Endodermal cell (in vitro differentiated cells): ENCODE measurements at regions not wholly inside any gene's neighbourhood (a gene's known extent, or its start where the extent isn't known, plus 50 kb on each side); places are given as distances from the start of the nearest gene placed in this dataset.

Experiments used
- DNase-seq: peaks from one replicate; pipeline ENCODE4 v3.0.0-alpha.2; 2017
- H3K27ac ChIP-seq: 2 replicates; pipeline ENCODE4 v1.5.1; 2013; ENCODE audit warnings: mild to moderate bottlenecking, low read depth, low read length, moderate library complexity
- H3K27me3 ChIP-seq: 2 replicates; pipeline ENCODE4 v1.6.1; 2013; ENCODE audit warnings: mild to moderate bottlenecking, low read length, moderate library complexity; ENCODE audit not compliant: insufficient read depth, control insufficient read depth, poor library complexity, severe bottlenecking
- H3K36me3 ChIP-seq: 2 replicates; pipeline ENCODE4 v1.7.0; 2013; ENCODE audit warnings: mild to moderate bottlenecking, low read length, moderate library complexity; ENCODE audit not compliant: control insufficient read depth, insufficient read depth
- H3K4me1 ChIP-seq: one replicate; pipeline ENCODE4 v1.7.0; 2013; ENCODE audit warnings: low read length; ENCODE audit not compliant: control insufficient read depth, insufficient read depth
- H3K4me3 ChIP-seq: 2 replicates; pipeline ENCODE4 v1.5.1; 2013; ENCODE audit warnings: mild to moderate bottlenecking, low read length, moderate library complexity
- H3K9ac ChIP-seq: 2 replicates; pipeline ENCODE4 v1.6.1; 2013; ENCODE audit warnings: mild to moderate bottlenecking, low read length, moderate library complexity; ENCODE audit not compliant: poor library complexity, severe bottlenecking; ENCODE audit errors: extremely low read depth
- H3K9me3 ChIP-seq: 2 replicates; pipeline ENCODE4 v1.6.1; 2013; ENCODE audit warnings: mild to moderate bottlenecking, low read length, moderate library complexity; ENCODE audit not compliant: control insufficient read depth
- H3K27ac Mint-ChIP-seq: 2 replicates; pipeline ENCODE4 v1.8.0; 2020; ENCODE audit warnings: mixed read lengths
- H3K27me3 Mint-ChIP-seq: 2 replicates; pipeline ENCODE4 v1.8.0; 2021; ENCODE audit warnings: mild to moderate bottlenecking, mixed read lengths; ENCODE audit not compliant: insufficient read depth
- H3K36me3 Mint-ChIP-seq: 2 replicates; pipeline ENCODE4 v1.8.0; 2020; ENCODE audit warnings: low read depth, mixed read lengths
- H3K4me1 Mint-ChIP-seq: 2 replicates; pipeline ENCODE4 v1.8.0; 2020; ENCODE audit warnings: mixed read lengths
- H3K4me3 Mint-ChIP-seq: 2 replicates; pipeline ENCODE4 v1.8.0; 2020; ENCODE audit warnings: mild to moderate bottlenecking, moderate library complexity, mixed read lengths
- H3K9me3 Mint-ChIP-seq: 2 replicates; pipeline ENCODE4 v1.8.0; 2020; ENCODE audit warnings: mild to moderate bottlenecking, mixed read lengths
- CTCF ChIP-seq: fragments of 200-600 bp; sonication (generic); conservative IDR thresholded peaks from 2 replicates; pipeline ENCODE4 v1.5.0; 2021; ENCODE audit warnings: antibody characterized with exemption, mild to moderate bottlenecking
- WGBS, 2 experiments: methylation state at CpG; one replicate each; pipeline versions ENCODE4 v1.1.5 to v1.1.7; 2013; ENCODE audit warnings: missing lambda C conversion rate in 2 of 2, mixed read lengths in 1 of 2; ENCODE audit not compliant: insufficient coverage in 1 of 2, insufficient read length in 1 of 2; 5-methylcytosine and 5-hydroxymethylcytosine counted together

- 93% methylated on average over 6 to 7 of the region's 7 CpGs for WGBS, 2 experiments
- no peak for TF ChIP-seq CTCF
Measured at GRCh38 chr7:68244389-68244788, 1247.8 kb downstream of the TYW1 start.

GRCh38 chr7:68245688-68246087 is 1249.1 kb downstream of the TYW1 start:
- Histone ChIP-seq H3K9ac (no peak overlapping the region), H3K27ac (peak overlapping the region; percentile 81)

More at GRCh38 chr7:68244389-68244788, 1247.8 kb downstream of the TYW1 start:
- Histone ChIP-seq H3K9ac (no peak overlapping the region), H3K9me3 (peaks cover 29% of the 10 kb centered on the region), H3K27me3 (no peaks in the 10 kb centered on the region), H3K4me3 (no peak overlapping the region), H3K4me1 (no peaks in the 10 kb centered on the region), H3K36me3 (no peaks in the 10 kb centered on the region), H3K27ac (no peak overlapping the region)
- Mint-ChIP-seq H3K36me3 (peaks cover 3% of the 10 kb centered on the region), H3K4me3 (no peak overlapping the region), H3K27ac (no peak overlapping the region), H3K27me3 (no peaks in the 10 kb centered on the region), H3K4me1 (no peaks in the 10 kb centered on the region), H3K9me3 (peaks cover 37% of the 10 kb centered on the region)
- DNase-seq, result no peak

GRCh38 chr7:68246189-68246633 is 1249.6 kb downstream of the TYW1 start:
- no peak for TF ChIP-seq CTCF
- Histone ChIP-seq H3K9me3 (peaks cover 19% of the 10 kb centered on the region), H3K4me3 (no peak overlapping the region), H3K36me3 (no peaks in the 10 kb centered on the region), H3K27me3 (no peaks in the 10 kb centered on the region), H3K27ac (peak overlapping the region; percentile 81), H3K4me1 (no peaks in the 10 kb centered on the region), H3K9ac (no peak overlapping the region)
- peaks cover 22% of the 10 kb centered on the region for H3K9me3 Mint-ChIP-seq
- H3K27ac Mint-ChIP-seq, result no peak overlapping the region
- H3K4me3 Mint-ChIP-seq, result no peak overlapping the region
- H3K27me3 Mint-ChIP-seq, result no peaks in the 10 kb centered on the region
- WGBS, 2 experiments, result 14 to 58% methylated on average over 1 to 4 of the region's 4 CpGs
- H3K4me1 Mint-ChIP-seq, result no peaks in the 10 kb centered on the region
- peak; percentile 88 for DNase-seq
- H3K36me3 Mint-ChIP-seq, result peaks cover under 1% of the 10 kb centered on the region

More at GRCh38 chr7:68245688-68246087, 1249.1 kb downstream of the TYW1 start:
- peaks cover 27% of the 10 kb centered on the region for H3K9me3 Mint-ChIP-seq
- no peak for TF ChIP-seq CTCF
- H3K27ac Mint-ChIP-seq, result no peak overlapping the region
- H3K4me3 ChIP-seq, result no peak overlapping the region
- no peak for DNase-seq
- H3K4me3 Mint-ChIP-seq, result no peak overlapping the region
- no peaks in the 10 kb centered on the region for H3K4me1 ChIP-seq
- no peaks in the 10 kb centered on the region for H3K27me3 ChIP-seq
- no peaks in the 10 kb centered on the region for H3K36me3 ChIP-seq
- peaks cover 24% of the 10 kb centered on the region for H3K9me3 ChIP-seq
- peaks cover 3% of the 10 kb centered on the region for H3K36me3 Mint-ChIP-seq
- H3K27me3 Mint-ChIP-seq, result no peaks in the 10 kb centered on the region
- no peaks in the 10 kb centered on the region for H3K4me1 Mint-ChIP-seq
- WGBS, 2 experiments, result 34 to 39% methylated on average over 2 to 3 of the region's 3 CpGs
